ENCODE measurements at regions not wholly inside any gene's neighbourhood (a gene's known extent, or its start where the extent isn't known, plus 50 kb on each side); places are given as distances from the start of the nearest gene placed in this dataset.
A peak's percentile ranks its signal among the peaks of the same experiment; 100 is the strongest.

DNA sequence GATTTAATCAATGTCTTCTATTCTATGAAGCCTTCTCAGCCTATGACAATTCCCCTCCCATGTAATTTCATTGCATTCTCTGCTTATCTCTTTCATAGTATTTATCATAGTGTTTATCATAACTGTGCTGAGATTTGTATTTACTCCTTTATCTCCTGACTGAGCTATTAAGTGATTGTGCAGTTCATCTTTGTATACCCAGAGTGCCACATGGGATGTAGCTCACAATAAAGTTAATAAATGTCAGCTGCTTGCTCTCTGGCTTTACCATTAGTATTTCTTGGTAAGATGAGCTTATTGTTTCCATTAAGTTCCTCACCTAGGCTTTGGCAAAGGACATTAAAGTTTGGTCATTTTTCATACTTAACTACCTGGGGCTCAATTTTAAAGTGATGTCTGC lies 275.1 kb upstream of the MPDZ start:
- peak overlapping the region; percentile 46 for H3K27ac ChIP-seq

GRCh38 chr9:13552606-13553215 lies 273.2 kb upstream of the MPDZ start:
- no peak overlapping the region for H3K27ac ChIP-seq
- no peak for TF ChIP-seq CTCF (conservative IDR thresholded peaks at IDR 0.05)

More for the DNA sequence above, 275.1 kb upstream of the MPDZ start:
- no peak for TF ChIP-seq CTCF (conservative IDR thresholded peaks at IDR 0.05)

GRCh38 chr9:13550519-13550918 lies 271.0 kb upstream of the MPDZ start:
- no peak for TF ChIP-seq CTCF (conservative IDR thresholded peaks at IDR 0.05)
- H3K27ac ChIP-seq = no peak overlapping the region

DNA sequence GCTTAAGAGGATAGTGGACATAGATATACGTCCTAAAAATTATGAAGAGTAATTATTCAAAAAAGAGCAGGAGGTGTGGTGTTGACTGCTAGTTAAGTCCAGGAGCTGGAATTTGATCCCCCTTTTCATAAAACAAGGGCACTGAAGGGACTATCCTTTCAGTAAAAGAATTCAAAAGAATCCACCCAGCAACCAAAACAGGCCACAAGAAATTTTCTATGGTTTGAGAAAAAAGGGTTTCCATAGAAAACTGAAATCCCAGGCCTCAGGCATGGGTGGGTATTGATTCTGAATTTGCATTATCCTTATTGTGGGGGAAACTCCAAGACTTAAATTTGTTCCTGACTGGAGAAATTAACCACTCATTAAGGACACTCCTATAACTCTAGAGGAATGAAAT lies 269.0 kb upstream of the MPDZ start:
- H3K27ac ChIP-seq = no peak overlapping the region

GRCh38 chr9:13535141-13535540 lies 255.6 kb upstream of the MPDZ start:
- TF ChIP-seq CTCF (conservative IDR thresholded peaks at IDR 0.05) = no peak
- H3K27ac ChIP-seq = no peak overlapping the region

More for the DNA sequence above, 269.0 kb upstream of the MPDZ start:
- no peak for TF ChIP-seq CTCF (conservative IDR thresholded peaks at IDR 0.05)

DNA sequence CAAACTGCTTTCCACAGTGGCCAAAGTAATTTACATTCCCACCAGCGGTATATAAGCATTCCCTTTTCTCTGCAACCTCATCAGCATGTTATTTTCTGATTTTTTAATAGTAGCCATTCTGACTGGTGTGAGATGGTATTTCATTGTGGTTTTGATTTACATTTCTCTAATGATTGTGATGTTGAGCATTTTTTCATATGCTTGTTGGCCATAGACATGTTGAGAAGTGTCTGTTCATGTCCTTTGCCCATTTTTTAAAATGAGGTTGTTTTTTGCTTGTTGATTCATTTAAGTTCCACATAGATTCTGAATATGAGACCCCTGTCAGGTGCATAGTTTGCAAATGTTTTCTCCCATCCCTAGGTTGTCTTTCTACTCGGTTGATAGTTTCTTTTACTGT lies 254.5 kb upstream of the MPDZ start:
- TF ChIP-seq CTCF (conservative IDR thresholded peaks at IDR 0.05) = no peak
- no peak overlapping the region for H3K27ac ChIP-seq

- TF ChIP-seq CTCF (conservative IDR thresholded peaks at IDR 0.05) = no peak
- H3K27ac ChIP-seq = no peak overlapping the region; the same call in 1 of the 2 replicates
These were observed 252.9 kb upstream of the MPDZ start for GRCh38 chr9:13532407-13532806.
